Ramos (cell line): ENCODE measurements at regions not wholly inside any gene's neighbourhood (a gene's known extent, or its start where the extent isn't known, plus 50 kb on each side); places are given as distances from the start of the nearest gene placed in this dataset.

Source experiments
- in situ Hi-C: fragments of 300-500 bp; cut with MboI; formaldehyde crosslinking; loops from one replicate; pipeline ENCODE4 v1.14.3; 2022; ENCODE audit warnings: low sequenced_read_pairs; ENCODE audit not compliant: unreplicated experiment

DNA sequence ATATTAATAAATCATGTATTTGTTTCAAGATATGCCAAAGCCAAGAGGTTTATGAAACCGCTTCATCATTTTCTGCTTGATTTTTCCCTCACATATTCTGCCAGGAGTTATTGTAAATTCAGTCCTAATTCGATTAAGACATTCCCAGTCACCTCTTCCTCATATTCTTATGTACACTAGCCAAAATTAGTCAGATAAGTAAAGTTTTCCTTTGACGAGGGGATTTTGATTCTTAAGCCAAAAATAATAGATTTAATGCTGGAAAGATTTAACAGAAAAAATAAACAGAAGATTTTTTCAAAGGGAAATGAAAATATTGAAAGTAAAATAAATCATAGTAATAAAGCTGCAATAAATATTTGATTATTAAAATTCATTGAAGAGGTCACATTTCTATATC is 51.0 kb upstream of the VEGFC start:
- in situ Hi-C loops, result no loop called here

DNA sequence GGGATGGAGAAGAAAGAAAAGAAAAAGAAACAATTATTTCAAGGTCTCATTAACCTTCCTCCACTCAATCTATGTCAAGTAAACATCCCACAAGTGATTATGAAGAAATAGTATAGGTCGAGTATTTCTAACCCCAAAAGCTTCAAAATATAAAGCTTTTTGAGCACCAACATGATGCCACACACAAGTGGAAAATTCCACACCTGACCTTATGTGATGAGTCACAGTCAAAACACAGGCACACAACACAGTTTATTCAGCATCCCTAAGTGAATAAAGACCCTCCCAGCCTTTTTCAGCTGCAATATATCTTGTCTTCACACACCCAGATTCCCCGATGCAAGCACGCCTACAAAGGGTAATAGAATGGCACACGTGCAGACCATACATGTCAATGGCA is 51.7 kb upstream of the VEGFC start:
- in situ Hi-C loops, result no loop called here

DNA sequence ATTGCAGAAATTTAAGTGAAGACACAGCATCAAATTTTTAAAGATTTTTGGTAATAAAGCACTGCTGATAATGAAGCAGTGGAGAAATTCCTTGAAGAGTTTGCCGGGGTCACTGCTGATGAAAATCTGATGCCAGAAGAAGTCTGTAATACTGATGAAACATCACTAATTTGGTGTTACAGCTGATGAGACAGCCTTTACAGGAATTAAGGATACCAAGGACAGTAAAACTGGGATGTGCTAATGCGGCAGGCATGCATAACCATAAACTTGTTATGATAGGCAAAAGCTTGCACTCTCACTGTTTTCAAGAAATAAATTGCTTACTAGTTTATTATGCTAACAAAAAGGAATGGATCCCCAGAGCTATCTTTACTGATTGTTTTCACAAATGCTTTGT is 52.9 kb upstream of the VEGFC start:
- in situ Hi-C loops, result no loop called here

DNA sequence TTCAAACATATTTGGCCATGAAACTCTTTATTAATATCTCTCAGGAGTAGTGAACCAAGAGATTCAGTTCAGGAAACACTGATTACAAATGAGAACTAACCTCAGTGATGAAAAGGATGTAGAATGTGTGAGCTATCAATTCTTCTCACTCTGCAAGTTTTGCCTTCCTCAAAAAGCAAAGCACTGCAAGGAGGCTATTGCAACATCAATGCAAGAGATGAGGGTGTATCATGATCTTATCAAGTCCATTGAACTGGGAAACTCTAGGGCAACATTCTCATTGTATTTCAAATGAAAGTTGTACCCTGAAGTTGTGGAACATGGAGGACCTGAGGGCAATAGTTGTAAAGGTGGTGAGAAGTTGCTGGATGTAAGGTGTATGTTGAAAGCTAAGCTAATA is 56.4 kb upstream of the VEGFC start:
- in situ Hi-C loops, result no loop called here

DNA sequence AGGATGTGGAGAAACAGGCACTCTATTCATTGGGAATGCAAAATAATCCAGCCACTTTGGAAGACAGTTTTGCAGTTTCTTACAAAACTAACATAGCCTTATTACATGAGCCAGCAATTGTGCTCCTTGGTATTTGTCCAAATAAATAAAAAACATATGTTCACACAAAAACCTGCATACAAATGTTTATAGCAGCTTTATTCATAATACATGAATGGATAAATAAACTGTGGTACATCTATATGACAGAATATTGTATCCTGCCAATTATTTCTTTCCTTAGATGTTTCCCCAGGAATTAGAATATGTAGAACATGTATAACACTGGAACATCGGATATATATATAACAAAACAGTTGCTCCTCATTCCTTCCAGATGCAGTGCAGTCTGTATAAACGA is 57.7 kb upstream of the VEGFC start:
- in situ Hi-C loops, result no loop called here

DNA sequence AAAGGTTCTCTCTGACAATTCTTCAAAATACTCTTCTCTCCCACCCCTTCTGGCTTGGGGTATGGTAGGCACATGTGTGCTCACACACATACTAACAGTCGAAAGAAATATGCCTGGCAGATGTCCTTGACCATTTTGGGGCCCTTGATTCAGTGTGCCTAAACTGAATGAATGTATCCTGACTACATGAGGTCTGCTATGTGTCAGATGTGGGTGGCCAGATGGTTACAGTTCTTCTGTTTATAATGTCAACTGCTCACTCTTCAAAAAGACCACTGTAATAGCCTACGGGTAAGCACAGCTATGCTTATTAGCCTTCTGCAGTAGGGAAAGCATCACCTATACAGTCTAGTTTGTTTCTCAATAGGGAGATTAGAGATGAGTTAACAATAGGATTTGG is 63.7 kb upstream of the VEGFC start:
- in situ Hi-C loops, result no loop called here

DNA sequence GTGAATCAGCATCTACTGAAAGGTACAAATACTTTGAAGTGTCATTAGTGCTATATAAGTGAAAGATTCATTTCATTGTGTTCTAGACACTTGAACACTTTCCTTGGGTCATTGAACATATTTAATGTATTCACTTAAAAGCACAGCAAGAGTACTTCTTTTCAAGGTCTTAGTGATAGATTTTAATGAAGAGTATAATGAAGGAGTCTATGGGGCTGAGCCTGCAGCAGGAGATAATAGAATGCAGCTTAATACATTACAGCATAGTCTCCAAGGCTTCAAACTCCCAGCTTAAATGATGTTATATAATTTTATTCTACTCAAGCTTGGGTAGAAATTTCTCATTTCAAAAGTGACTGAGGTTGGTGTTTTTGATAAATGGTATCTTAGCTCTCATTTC is 66.1 kb upstream of the VEGFC start:
- in situ Hi-C loops, result no loop called here

DNA sequence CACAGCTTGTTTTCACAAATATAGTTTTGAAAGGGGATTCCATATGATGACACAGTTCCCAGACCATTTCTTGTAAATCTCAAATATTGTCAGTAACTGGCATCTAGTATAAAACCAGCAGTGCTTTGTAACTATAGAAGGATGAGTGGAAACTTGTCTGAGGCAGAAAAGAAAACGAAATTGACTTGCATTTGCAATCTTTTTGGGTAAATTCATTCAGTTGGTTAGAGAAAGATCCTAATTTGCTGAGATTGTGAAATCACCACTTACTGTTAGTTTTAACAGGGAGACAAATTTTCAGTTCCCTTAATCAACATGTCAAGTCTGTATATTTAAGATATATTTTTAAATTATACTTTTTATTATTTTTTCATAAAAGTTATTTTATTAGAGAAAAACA is 71.5 kb upstream of the VEGFC start:
- in situ Hi-C loops, result no loop called here

DNA sequence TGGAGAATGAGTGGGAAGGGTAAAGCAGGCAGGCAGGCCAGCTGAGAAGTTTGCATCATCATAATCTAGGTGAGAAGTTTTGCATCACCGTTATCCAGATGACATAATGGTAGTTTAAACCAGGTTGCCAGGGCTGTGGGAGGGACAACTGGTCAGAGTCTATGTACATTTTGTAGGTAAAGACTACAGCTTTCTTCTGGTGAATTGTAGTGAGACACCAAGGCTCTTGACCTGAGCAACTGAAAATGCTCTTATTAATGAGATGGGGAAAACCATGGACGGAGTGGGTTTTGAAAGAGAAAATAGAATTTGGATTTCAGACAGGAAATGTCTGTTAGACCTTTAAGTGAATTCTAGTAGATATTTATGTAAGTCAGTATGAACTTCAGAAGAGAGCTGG is 76.0 kb upstream of the VEGFC start:
- in situ Hi-C loops, result no loop called here

DNA sequence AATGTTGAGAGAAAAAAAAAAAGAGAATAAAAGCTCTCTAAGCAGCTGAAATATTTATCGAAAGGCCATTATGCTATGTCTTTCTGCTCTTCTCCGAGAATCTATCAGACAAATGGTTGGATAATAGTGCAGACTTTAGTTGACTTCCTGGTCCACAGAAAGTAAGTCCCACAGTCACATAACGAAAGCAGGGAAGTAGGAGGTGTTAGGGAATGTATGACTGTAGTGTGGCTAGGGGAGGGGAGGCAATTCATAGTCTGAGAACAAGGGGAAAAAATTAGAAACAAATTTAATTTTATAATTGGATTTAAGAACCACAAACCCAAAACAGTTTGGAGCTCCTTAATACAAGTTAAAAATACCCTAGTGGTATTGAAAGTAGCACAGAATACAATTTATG is 79.7 kb upstream of the VEGFC start:
- in situ Hi-C loops, result no loop called here

DNA sequence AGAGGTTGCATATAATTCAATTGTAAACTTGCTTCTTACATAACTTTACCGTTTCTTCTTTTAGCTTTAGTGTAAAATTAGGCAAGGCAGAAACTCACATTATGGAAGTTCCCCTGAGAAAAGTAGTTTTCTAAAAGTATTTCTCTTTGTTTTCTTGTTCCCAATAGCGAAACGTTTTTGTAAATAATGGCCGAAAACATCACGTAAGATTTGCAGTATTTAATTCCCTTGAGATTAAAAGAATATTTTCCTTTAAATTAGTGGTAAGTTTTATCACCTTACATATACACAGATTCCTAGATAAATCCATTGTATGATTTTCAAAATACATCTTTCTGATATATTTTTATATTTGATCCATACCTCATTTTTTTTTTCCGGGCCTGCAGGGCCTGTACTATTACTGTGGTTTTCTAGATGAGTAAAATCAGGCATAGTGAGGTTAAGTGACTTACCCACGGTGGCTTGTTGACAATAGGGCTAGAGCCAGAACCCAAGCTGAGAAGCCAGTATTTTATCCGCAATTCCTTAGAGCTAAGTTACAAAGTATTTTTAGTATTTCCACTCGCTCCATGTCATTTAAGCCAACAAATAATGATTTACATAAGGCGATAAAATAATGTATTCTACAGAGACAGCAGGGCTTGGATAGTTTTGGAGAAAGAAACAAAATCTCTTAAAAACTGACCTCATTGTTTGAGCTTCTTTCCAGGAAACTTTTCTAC is 82.2 kb upstream of the VEGFC start:
- in situ Hi-C loops, result no loop called here

DNA sequence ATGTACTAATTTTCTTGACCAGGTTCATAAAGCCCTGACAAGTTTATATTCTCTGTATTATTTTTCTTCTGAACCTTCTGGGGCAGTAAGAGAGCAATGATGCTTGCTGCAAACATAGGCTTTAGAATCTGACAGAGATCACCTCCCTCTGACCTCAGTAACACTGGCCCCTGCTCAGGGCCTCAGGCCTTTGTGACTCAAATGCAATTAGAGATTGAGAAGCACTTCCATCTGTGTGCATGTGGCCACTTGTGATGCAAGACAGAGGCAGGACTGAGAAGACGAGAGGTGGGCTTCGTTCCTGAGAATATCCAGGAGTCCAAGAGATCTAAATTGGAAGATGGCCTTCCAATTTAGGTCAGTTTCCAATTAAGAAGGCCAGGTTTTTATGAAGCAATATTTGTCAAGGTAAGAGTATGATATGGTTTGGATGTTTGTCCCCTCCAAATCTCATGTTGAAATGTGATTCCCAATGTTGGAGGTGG is 82.8 kb upstream of the VEGFC start:
- in situ Hi-C loops, result no loop called here

DNA sequence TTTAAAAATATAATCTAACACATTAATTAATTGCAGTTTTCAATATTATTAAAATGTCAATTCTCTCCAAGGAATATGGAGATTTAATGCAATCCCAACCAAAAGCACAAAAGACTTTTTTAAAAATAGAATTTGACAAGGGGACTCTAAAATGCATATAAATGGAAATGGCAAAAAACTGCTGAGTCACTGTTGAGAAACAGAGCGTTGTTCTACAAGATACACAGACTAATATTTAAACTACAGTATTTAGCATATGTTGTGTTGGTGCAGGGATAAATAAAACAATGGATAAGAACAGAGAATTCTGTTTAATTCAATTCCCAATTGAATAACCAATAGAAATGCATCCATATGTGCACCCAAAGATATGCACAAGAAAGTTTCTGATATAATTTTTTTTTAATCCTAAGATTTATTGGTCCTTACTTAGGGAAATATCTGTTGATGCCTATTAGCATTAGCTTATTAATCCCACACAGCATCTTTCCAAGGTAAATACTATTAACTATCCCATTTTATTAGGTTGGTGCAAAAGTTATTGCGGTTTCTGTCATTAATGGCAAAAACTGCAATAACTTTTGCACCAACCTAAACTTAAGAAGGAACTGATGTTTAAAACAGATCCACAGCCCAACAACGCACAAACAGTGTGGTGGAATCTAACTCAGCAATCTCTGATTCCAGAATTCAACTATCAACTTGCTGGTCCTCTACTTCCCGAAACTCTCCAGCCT is 86.8 kb upstream of the VEGFC start:
- in situ Hi-C loops, result no loop called here

DNA sequence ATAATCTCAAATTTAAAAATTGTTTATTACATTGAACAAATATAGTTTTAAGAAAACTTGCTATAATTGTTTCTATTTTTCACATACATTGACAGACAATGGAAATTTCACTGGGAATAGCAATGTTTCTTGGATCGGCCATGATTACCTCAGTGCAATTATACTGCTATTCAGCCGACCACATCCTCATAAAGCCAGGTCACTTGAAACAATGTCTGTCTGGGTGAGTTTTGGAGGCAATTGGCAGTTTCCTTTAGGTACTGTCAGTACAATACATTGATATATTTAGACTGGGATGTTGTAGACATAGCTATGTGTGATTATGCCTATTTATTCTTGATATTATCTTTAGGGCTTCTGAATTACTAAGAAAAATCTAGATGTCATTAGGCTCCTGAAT is 89.5 kb upstream of the VEGFC start:
- in situ Hi-C loops, result no loop called here

DNA sequence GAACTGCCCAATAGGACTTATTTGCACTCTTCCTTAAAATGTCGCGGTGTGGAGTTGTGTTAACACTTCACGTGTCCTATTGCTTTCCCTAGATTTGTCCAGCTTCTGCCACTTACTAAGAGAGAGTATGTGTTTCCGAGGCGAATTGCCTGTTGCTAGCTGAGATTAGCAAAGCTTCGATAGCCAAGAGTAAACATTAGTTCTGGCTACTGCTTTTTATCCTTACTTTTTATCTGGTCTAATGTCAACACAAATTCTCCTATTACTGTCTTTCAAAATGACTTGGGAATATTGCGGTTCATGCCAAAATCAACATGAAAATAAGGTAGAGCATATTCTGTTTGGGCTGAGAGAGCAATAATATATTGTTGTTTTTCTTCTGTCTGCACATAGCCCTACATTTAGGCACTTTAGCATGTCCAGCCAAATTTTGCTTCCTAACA is 90.4 kb upstream of the VEGFC start:
- in situ Hi-C loops, result no loop called here

DNA sequence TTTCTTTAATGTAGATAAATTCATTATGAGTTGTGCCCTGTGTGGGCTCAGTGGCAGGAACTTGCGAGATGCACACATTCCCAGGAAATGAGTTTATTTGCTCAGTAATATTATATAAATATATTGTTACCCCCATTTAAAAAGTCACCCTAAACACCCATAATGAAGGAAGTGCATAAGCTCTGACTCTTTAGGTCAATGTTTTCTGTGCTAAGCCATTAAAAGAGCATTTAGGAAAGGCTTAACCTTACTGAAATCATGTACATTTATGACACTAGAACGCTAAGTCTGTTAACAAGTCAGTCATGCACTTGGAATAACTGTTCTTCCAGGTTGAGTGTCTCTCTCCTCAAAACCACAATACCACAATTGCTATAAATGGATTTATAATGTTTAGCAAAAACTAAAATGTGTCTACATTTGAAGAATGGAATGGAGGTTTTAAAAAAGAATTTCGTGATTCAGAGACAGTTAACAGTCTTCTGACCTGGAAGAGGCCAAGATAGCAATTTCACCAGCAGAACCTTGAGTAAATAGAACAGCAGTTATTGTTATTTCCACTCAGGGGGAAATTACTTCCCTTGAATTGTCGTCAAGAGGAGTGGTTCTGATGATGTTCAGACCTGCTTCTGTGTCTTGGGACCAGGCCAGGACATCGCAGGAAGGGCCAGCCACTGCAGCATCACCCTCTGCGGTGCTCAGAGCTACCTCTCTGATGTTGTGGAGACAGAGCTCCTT is 91.1 kb upstream of the VEGFC start:
- in situ Hi-C loops, result no loop called here

DNA sequence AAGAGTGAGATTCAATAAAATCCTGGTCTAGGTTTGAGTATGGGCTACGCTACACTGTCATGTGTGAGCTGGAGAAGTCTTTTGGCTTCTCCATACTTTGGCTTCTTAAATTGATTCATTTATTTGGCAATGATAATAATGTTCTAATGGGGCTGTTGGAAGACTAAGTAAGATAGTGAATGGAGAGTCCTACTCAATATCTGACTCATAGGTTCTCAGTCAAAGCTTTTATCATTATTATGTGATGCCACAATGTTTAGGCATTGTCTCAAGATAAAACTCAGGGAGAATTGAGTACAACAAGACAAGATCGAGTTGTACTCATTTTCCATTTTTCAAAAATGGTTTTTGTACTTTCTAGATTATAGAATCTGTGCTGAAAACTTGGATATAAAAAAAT is 92.5 kb upstream of the VEGFC start:
- in situ Hi-C loops, result no loop called here

DNA sequence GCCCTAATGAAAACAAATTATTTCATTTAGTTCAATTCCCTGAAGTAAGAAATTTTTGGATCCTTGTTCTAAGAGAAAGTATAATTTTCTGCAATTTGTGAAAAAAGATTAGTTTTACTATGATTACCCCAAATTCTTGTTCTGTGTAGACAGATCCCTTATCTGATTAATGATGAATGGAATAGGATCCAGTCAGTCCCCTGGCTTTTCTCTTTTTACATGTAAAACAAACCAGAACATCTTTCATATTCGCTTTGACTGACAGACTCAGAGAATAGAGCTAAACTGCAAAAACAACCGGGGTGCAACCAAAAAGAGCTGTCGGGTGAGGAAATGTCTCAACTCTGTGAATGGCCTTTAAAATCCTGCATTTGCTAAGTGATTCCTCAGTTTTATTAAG is 93.4 kb upstream of the VEGFC start:
- in situ Hi-C loops, result no loop called here

DNA sequence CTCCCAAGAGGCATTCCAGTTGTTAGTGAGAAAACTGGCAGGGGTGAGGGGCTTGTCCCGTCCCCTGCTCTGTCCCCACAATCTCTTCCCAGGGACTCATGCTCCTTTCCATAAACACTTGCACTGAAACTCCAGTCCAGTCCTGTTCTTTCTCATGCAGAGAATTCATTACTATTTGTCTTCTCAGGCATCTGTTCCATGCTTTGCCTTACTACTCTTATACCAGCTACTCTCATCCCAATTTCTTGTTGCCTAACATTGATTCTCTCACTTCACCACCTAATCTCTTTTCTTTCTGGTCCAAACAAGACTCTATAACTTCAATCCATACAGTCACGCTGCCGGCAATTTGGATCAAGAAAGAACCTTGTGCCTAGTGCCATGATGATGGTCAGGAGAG is 97.1 kb upstream of the VEGFC start:
- in situ Hi-C loops, result no loop called here

DNA sequence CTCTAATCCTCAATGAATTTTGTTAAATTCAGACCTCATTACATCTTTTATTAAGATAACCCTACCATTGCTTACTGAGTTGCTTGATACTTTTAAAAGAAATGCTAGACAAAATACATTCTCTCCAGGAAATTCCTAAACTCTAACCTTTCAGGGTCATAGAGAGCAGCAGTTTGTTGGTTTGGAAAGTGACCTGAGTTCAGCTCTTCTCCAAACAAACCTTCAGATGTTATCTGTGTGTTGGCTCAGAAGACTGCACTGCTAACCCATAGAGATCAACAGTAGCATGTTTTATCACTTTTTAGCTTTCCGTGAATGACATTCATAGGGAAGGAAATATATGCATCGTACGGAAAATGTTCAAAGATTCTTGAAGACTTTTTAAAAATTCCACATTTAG is 101.8 kb upstream of the VEGFC start:
- in situ Hi-C loops, result no loop called here

DNA sequence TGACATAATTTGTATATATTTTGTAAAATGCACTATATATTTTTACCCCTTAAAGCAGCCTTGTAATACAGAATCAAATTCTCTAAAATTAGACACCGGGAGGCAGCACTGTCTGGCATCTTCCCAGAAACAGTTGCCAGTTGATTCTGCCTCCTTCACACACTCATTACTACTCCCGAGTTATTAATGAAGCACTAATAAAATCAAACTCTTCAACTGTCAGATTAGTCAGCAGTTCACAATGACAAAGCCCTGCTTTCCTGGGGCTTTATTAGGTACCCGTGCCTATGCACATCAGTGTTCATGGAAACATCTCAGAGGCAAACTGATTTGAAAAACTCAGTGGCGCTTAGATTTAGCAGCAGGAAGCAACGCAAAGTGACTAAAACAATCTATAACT is 103.5 kb upstream of the VEGFC start:
- in situ Hi-C loops, result no loop called here
